ENCODE measurements at regions not wholly inside any gene's neighbourhood (a gene's known extent, or its start where the extent isn't known, plus 50 kb on each side); places are given as distances from the start of the nearest gene placed in this dataset.
"Not testable (repeated sequence)": the region's sequence is repeated elsewhere in the genome, so short reads cannot be mapped to it uniquely, and the experiment has no call there.

DNA sequence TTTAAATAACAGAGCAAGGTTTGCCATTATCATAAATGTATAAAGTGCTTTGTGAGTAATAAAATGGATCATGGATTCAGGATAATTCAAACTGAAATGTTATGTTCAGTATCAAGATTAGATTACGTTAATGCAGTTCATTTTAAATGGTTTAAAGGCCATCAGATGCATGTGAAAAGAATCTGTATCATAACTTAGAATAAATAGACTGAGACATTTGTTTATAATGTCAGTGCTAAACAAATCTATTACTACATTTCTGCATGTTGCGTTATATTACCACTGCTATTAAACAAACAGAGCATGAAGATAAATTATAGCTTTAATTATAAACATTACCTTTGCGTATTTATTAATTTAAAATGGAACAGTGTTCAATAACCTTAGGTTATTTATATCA lies 160.2 kb downstream of the TOX3 start:
- no peak for DNase-seq

- DNase-seq: no peak
These were observed 162.6 kb downstream of the TOX3 start for GRCh38 chr16:52384378-52384777.

DNA sequence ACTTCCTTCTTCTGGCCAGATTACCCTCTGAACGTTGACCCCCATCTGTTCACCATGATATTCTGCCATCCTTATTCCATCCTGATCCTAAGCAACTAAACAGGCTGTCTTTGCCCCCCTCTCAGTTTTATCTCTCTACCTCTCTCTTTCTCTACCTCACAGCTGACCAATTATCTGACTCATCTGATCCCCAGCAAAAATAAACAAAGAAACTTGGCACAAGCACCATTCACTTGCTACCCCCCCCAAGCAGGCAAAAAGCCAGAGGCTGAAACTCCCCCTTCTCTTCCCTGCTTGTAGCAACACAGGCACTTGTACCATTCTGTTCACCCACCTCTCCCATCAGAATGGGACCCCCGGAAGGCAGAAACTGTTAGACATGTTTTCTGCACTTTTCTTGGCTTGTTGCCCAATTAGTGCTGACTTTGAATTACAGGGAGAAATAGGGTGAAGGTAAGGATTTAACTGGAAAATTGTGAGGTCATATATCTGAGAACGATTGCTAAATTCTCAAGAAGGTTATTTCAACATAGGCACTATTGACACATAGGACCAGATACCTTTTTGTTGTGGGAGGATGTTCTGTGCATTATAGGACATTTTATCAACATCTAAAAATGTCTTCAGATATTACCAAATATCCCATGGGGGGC lies 163.2 kb downstream of the TOX3 start:
- no peak for DNase-seq

- DNase-seq: no peak
These were observed 163.8 kb downstream of the TOX3 start for GRCh38 chr16:52383119-52383518.

- no peak for DNase-seq
These were observed 167.4 kb downstream of the TOX3 start for GRCh38 chr16:52379551-52379950.

DNA sequence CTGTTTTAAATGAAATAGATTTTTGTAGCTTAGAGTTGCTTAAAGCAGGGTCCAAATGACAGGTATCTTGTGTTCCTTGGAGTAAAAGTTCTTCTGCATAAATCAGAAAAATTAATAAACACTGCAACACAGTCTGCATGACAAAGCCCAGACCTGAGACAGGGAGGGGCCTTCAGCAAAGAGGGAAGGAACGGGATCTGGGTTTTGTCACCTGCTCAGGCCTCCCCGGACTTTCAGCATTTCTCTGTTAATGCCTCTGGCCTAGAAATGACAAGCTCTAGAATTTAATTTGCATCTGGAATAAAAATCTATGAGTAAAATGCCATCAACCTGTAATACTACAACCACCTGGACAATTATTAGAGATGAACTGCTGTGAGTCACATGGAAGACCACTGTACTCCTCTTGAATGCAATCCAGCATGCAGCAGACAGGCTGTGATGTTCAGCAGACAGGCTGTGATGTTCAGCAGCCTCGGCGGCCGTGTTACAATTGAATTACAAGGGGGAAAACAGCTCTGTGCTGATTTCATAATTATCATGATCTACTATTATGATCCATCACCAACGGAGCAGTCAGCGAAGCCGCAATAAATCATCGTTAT lies 170.2 kb downstream of the TOX3 start:
- no peak for DNase-seq

DNA sequence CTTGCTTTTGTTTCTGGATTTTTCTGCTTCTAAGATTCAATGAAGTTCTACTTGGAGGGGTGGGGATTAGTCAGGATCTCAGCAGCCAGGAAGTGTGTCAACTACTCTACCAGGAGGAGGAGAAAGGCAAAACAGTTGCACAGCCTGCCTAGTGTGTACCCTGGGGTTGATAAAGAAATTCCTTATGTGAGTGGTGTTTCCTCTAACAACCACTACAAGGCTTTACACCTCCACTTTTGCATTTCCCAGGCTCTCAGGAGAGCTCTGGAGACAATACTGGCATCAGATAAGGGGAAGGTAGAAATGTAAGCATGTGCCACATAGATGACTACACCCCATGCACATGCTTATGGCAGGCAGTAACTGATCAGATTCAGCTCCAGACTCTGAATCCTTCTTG lies 174.6 kb downstream of the TOX3 start:
- DNase-seq: no peak

DNA sequence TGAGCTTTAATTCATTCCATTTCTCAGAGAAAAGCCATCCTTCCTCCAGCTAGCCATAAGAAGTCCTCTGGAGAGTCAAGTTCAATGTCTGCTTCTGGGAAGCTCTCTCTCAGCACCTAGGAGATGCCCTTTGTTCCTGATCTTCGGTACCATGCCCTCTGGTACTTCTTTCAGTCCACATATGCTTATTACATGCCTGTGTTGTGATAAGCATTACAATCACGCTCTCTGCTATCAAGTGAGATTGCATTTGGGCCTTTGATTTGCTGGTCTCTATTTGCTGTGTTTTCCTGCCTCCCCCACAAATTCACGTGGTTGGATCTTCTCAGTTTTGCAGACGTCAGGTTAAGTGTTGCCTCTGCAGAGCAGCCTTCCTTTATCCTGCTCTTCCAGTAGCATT lies 178.1 kb downstream of the TOX3 start:
- no peak for DNase-seq

DNA sequence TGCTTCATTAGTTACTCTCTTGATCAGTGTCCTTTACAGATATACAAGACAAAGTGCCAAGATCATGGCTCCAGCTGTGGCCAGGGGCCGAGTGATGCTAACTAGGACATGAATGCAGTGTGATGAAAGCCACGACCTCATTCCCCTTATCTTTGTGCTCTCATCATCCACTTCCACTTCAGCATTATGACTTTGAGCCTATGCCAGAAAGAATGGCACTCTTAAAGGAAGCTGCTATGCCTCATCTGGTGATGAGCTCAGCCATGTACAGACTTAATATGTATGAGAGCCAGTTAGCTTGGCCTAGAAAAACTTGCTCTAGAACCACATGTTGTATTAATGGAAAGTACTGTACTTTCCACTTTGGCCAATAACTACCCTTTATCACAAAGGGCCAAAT lies 179.1 kb downstream of the TOX3 start:
- no peak for DNase-seq

DNA sequence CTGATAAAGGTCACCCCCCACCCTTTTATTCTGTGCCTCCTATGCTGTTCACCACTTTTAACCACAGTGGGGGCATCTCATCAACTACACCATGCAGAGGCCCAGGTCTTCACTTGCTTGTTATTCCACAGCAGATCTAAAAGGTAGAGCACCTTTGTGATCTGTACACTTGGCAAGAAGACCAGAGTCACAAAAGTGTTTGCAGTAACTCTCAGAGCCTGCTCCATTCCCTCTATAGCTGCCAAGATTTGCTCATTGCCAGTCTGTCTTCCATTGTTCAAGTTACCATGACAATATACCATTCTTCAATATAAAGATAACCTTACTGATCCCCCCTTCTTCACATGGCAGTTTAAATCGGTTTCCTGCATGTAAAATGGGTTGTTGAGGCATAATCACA lies 180.0 kb downstream of the TOX3 start:
- no peak for DNase-seq

GRCh38 chr16:52364500-52364899 lies 182.4 kb downstream of the TOX3 start:
- DNase-seq: no peak

GRCh38 chr16:52363082-52363481 lies 183.9 kb downstream of the TOX3 start:
- no peak for DNase-seq

- DNase-seq: no peak
These were observed 189.2 kb downstream of the TOX3 start for GRCh38 chr16:52357711-52358110.

- DNase-seq: no peak
These were observed 193.7 kb downstream of the TOX3 start for GRCh38 chr16:52353249-52353648.

GRCh38 chr16:52351451-52351850 lies 195.5 kb downstream of the TOX3 start:
- no peak for DNase-seq

DNA sequence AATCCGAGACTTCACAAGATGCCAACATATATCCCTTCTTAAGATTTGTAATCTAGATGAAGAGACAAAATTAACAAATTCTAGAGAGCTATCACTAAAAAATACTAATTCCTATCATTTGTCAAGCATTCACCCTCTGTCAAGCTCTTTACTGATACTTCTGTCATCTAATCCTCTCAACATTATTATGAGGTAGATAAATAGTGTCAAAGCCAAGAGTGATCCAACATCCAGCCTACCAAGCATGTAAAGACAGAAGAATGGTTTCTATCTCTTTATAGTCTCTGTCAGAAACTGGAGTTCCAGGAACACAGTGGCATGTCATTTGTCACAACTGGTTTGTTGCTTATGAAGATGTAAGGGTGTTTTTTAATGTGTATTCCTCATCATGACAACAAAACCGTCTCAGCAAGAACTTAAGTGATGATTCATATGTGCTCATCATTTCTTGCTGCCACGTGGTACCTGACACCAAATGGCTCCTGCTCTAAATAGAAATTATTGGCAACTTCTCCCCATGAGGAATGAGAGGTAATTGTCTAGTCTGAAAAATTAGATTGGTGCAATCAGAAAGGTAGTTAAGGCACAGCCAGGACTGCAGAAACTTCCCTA lies 196.8 kb downstream of the TOX3 start:
- no peak for DNase-seq

GRCh38 chr16:52346709-52347108 lies 200.2 kb downstream of the TOX3 start:
- no peak for DNase-seq

DNA sequence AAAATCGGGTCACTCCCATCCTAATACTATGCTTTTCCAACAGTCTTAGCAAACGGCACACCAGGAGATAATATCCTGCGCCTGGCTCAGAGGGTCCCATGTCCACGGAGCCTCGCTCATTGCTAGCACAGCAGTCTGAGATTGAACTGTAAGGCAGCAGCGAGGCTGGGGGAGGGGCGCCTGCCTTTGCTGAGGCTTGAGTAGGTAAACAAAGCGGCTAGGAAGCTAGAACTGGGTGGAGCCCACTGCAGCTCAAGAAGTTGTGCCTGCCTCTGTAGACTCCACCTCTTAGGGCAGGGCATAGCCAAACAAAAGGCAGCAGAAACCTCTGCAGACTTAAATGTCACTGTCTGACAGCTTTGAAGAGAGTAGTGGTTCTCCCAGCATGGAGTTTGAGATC lies 213.3 kb downstream of the TOX3 start:
- not testable (repeated sequence) for DNase-seq

GRCh38 chr16:52320930-52321439 lies 226.0 kb downstream of the TOX3 start:
- DNase-seq: no peak

DNA sequence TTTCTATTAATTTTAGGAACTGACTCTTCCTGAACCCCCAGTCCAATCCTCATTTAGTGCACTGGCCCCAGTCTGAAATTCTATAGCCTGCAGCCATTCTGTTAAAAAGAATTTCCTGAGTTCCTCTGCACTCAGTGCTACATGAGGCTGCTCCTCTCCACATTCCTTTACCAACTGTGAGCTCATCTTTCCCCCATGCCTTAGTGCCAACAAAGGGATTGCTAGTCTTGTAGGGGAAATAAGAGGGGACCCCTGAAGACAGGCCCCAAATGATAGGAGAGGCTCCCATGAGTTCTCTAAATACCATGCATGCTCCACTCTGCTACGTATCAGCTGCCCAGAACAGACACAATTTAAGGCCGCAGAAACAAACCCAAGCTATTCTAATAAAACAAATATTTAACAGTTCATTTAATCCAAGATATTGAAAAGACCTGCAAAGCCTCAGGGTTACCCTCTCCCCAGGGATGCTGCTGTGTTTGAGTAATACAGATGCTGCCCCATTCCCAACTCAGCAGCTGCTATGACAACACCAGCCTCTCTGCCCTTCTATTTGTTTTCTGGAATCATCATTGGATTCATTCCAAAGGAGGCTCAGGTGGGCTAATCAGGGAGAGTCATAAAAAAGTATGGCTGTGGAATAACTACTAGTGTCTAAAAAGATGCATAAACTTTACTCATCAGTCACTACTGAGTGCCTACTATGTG lies 228.5 kb downstream of the TOX3 start:
- no peak for DNase-seq

- DNase-seq: no peak
These were observed 230.7 kb downstream of the TOX3 start for GRCh38 chr16:52316241-52316640.

DNA sequence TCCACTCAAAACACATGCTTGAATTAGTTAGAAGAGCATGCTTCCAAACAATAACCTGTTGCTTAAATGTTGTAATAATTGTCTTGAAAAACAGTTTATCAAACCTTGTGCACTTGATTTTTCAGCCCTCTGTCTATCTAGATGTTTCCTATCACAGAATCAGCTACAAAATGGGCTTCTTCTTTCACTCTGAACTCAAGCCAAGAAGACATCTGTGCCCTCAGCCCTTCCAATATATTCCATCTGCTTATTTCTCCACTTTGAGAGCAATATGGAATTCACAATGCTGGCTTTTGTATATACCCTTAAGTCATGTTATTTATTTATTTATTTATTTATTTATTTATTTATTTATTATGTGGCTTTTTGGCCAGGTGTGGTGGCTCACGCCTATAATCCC lies 234.2 kb downstream of the TOX3 start:
- no peak for DNase-seq

DNA sequence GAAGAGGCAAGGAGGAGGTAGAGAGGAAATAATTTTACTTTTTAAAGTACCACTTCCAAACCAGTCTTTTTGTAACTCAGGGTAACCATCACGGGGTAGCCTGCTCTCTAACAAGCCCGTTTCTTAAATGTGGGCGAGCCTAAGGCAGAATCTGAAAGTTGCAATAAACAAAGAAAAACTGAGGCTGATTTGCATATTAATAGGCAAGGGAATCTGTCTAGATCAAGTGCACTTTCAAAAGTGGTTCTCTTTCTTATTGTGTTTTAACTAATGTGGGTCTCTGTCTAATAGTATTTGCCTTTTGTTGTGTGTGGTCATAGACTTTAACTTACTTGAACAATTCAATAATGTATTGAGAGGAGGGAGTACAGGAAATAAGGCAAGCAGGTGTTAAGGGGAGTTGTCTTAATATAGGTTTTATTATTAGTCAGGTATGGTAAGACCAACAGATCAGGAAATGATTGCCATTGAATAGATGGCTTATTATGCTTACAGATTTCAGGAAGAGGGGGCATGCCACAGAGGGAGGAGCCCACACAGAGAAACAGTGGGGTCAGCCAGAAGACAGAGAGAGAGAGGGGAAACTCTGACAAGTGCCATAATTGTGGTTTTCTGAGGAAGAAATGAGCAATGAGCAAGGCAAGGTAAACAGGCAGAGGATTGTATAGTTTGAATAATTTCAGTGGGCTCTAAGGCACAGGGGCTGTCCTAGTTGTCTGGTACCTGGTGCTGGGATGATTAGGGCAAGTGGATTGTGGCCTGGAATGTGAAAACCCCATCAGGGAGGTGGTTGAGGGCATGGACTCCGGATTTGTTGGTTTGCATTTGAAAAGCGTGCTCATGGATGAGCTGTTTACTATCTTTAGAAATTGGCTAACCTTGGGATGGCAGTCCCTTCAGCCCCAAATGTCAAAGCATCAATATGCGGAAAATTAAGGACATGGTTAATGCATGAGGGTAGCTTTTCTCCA lies 237.2 kb downstream of the TOX3 start:
- no peak for DNase-seq
